T-helper 2 cell (primary cell): ENCODE measurements at regions not wholly inside any gene's neighbourhood (a gene's known extent, or its start where the extent isn't known, plus 50 kb on each side); places are given as distances from the start of the nearest gene placed in this dataset.
"Not testable (repeated sequence)": the region's sequence is repeated elsewhere in the genome, so short reads cannot be mapped to it uniquely, and the experiment has no call there.

Source experiments
- DNase-seq, 5 experiments: peaks; one replicate each; pipeline versions ENCODE4 v3.0.0 to v3.0.0-alpha.2; 2012 to 2022

- not testable (repeated sequence) for DNase-seq
Observed at GRCh38 chr21:31819692-31820091, 53.1 kb upstream of the HUNK start.

GRCh38 chr21:31814356-31814755, 58.5 kb upstream of the HUNK start:
- not testable (repeated sequence) for DNase-seq

- DNase-seq: no peak
Observed at GRCh38 chr21:31813862-31814261, 59.0 kb upstream of the HUNK start.

GRCh38 chr21:31804008-31804394, 68.8 kb upstream of the HUNK start:
- no peak for DNase-seq

- DNase-seq: no peak
Observed at GRCh38 chr21:31803039-31804007, 69.5 kb upstream of the HUNK start.

- DNase-seq: no peak
Observed at GRCh38 chr21:31802331-31802730, 70.4 kb upstream of the SCAF4 start.

GRCh38 chr21:31801551-31802219, 69.8 kb upstream of the SCAF4 start:
- DNase-seq: no peak

- DNase-seq: no peak
Observed at GRCh38 chr21:31798842-31799704, 67.2 kb upstream of the SCAF4 start.

- no peak for DNase-seq
Observed at GRCh38 chr21:31795992-31796391, 64.1 kb upstream of the SCAF4 start.

- DNase-seq: not testable (repeated sequence)
Observed at GRCh38 chr21:31790420-31790819, 58.5 kb upstream of the SCAF4 start.

- DNase-seq: no peak
Observed at GRCh38 chr21:31788581-31788980, 56.7 kb upstream of the SCAF4 start.

GRCh38 chr21:31787691-31788090, 55.8 kb upstream of the SCAF4 start:
- DNase-seq: not testable (repeated sequence)

GRCh38 chr21:31786164-31786920, 54.4 kb upstream of the SCAF4 start:
- DNase-seq: no peak

- peak in 3 of 5 experiments; percentile 11 to 55 (median 22) for DNase-seq
Observed at GRCh38 chr21:31785237-31786163, 53.6 kb upstream of the SCAF4 start.

GRCh38 chr21:31781737-31782136, 49.8 kb upstream of the SCAF4 start:
- DNase-seq: no peak
